OCI-LY1 (cell line): ENCODE measurements at regions not wholly inside any gene's neighbourhood (a gene's known extent, or its start where the extent isn't known, plus 50 kb on each side); places are given as distances from the start of the nearest gene placed in this dataset.
"Not testable (repeated sequence)": the region's sequence is repeated elsewhere in the genome, so short reads cannot be mapped to it uniquely, and the experiment has no call there.

Experiments
- EZH2 ChIP-seq: fragments of 200-600 bp; sonication (generic), shearing (Covaris generic); IDR thresholded peaks from 2 replicates; pipeline ENCODE4 v1.8.0; 2017; ENCODE audit warnings: borderline replicate concordance, mixed run types, mild to moderate bottlenecking, antibody characterized with exemption, low read length, moderate library complexity, mixed read lengths
- TF ChIP-seq, protein P1 (sequence below): fragments of 200-600 bp; sonication (generic), shearing (Covaris generic); IDR thresholded peaks from 2 replicates; pipeline ENCODE4 v1.5.1; 2017; ENCODE audit warnings: mild to moderate bottlenecking, antibody characterized with exemption, low read length, moderate library complexity, mixed read lengths

- not testable (repeated sequence) for TF ChIP-seq EZH2
- TF ChIP-seq, protein P1, sequence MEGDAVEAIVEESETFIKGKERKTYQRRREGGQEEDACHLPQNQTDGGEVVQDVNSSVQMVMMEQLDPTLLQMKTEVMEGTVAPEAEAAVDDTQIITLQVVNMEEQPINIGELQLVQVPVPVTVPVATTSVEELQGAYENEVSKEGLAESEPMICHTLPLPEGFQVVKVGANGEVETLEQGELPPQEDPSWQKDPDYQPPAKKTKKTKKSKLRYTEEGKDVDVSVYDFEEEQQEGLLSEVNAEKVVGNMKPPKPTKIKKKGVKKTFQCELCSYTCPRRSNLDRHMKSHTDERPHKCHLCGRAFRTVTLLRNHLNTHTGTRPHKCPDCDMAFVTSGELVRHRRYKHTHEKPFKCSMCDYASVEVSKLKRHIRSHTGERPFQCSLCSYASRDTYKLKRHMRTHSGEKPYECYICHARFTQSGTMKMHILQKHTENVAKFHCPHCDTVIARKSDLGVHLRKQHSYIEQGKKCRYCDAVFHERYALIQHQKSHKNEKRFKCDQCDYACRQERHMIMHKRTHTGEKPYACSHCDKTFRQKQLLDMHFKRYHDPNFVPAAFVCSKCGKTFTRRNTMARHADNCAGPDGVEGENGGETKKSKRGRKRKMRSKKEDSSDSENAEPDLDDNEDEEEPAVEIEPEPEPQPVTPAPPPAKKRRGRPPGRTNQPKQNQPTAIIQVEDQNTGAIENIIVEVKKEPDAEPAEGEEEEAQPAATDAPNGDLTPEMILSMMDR: not testable (repeated sequence)
These were observed 747.7 kb upstream of the CDH18 start for GRCh38 chr5:20735715-20736114.
